Inflammatory macrophage (primary cell): ENCODE measurements at regions not wholly inside any gene's neighbourhood (a gene's known extent, or its start where the extent isn't known, plus 50 kb on each side); places are given as distances from the start of the nearest gene placed in this dataset.
A peak's percentile ranks its signal among the peaks of the same experiment; 100 is the strongest.
"Not testable (repeated sequence)": the region's sequence is repeated elsewhere in the genome, so short reads cannot be mapped to it uniquely, and the experiment has no call there.

Source experiments
- DNase-seq, 2 donors: peaks; one replicate each; pipeline ENCODE4 v3.0.0-alpha.2; 2020 to 2022

- DNase-seq, result not testable (repeated sequence)
Observed at GRCh38 chr16:21361612-21362227, 83.6 kb upstream of the CRYM start.

- not testable (repeated sequence) for DNase-seq
Observed at GRCh38 chr16:21361045-21361444, 83.0 kb upstream of the CRYM start.

GRCh38 chr16:21359513-21359912 lies 81.4 kb upstream of the CRYM start:
- not testable (repeated sequence) for DNase-seq

GRCh38 chr16:21358261-21358795 lies 80.2 kb upstream of the CRYM start:
- peak; percentile 62 to 80 for DNase-seq

- peak; percentile 58 to 63 for DNase-seq
Observed at GRCh38 chr16:21356308-21356707, 78.2 kb upstream of the CRYM start.

GRCh38 chr16:21351433-21351832 lies 73.3 kb upstream of the CRYM start:
- DNase-seq, result not testable (repeated sequence)

- not testable (repeated sequence) for DNase-seq
Observed at GRCh38 chr16:21350851-21351250, 72.8 kb upstream of the CRYM start.

GRCh38 chr16:21349336-21349735 lies 71.2 kb upstream of the CRYM start:
- DNase-seq, result not testable (repeated sequence)

GRCh38 chr16:21348815-21349214 lies 70.7 kb upstream of the CRYM start:
- DNase-seq, result not testable (repeated sequence)

GRCh38 chr16:21347538-21347937 lies 69.4 kb upstream of the CRYM start:
- DNase-seq, result not testable (repeated sequence)

GRCh38 chr16:21346756-21347491 lies 68.8 kb upstream of the CRYM start:
- not testable (repeated sequence) for DNase-seq

GRCh38 chr16:21344361-21344912 lies 66.3 kb upstream of the CRYM start:
- not testable (repeated sequence) for DNase-seq

- no peak for DNase-seq
Observed at GRCh38 chr16:21341101-21341500, 63.0 kb upstream of the CRYM start.

- DNase-seq, result no peak
Observed at GRCh38 chr16:21339941-21340340, 61.9 kb upstream of the CRYM start.

GRCh38 chr16:21339269-21339641 lies 61.2 kb upstream of the CRYM start:
- DNase-seq, result no peak

- DNase-seq, result no peak
Observed at GRCh38 chr16:21338537-21339268, 60.6 kb upstream of the CRYM start.

- DNase-seq, result no peak
Observed at GRCh38 chr16:21336231-21336630, 58.1 kb upstream of the CRYM start.

- not testable (repeated sequence) for DNase-seq
Observed at GRCh38 chr16:21334188-21335146, 56.4 kb upstream of the CRYM start.

GRCh38 chr16:21333683-21334082 lies 55.6 kb upstream of the CRYM start:
- DNase-seq, result not testable (repeated sequence)
